GM23338 (cell line): ENCODE measurements at regions not wholly inside any gene's neighbourhood (a gene's known extent, or its start where the extent isn't known, plus 50 kb on each side); places are given as distances from the start of the nearest gene placed in this dataset.

Experiments used
- ATAC-seq: fragments of 200-7000 bp; cut with Tn5 transposase; 3 replicates; pipeline ENCODE4 v1.9.1; 2020
- DNase-seq: peaks from one replicate; pipeline ENCODE4 v3.0.0-alpha.2; 2015; ENCODE audit warnings: low spot score
- H2AFZ ChIP-seq: fragments of 200-600 bp; sonication (generic); 2 replicates; pipeline ENCODE4 v1.8.0; 2016; ENCODE audit warnings: antibody characterized with exemption, mild to moderate bottlenecking, moderate library complexity
- H3F3A ChIP-seq: fragments of 200-600 bp; sonication (generic); replicated peaks from 2 replicates; pipeline ENCODE4 v1.8.0; 2017; ENCODE audit warnings: antibody characterized with exemption, mixed run types, low read depth
- H3K27ac ChIP-seq: fragments of 200-600 bp; sonication (generic); 2 replicates; pipeline ENCODE4 v1.6.1; 2016; ENCODE audit warnings: low read depth
- H3K27me3 ChIP-seq: fragments of 200-600 bp; sonication (generic); 2 replicates; pipeline ENCODE4 v1.8.0; 2016; ENCODE audit warnings: mild to moderate bottlenecking, mixed run types, moderate library complexity; ENCODE audit not compliant: insufficient read depth
- H3K36me3 ChIP-seq: fragments of 200-600 bp; sonication (generic); 2 replicates; pipeline ENCODE4 v1.8.0; 2016; ENCODE audit warnings: mild to moderate bottlenecking; ENCODE audit not compliant: insufficient read depth
- H3K4me1 ChIP-seq: fragments of 200-600 bp; sonication (generic); 2 replicates; pipeline ENCODE4 v1.8.0; 2016; ENCODE audit warnings: mild to moderate bottlenecking, moderate library complexity; ENCODE audit not compliant: insufficient read depth
- H3K4me2 ChIP-seq: fragments of 200-600 bp; sonication (generic); 2 replicates; pipeline ENCODE4 v1.7.1; 2017; ENCODE audit warnings: mixed run types
- H3K4me3 ChIP-seq: fragments of 200-600 bp; sonication (generic); 2 replicates; pipeline ENCODE4 v1.6.1; 2016; ENCODE audit warnings: mixed run types
- H3K79me2 ChIP-seq: fragments of 200-600 bp; sonication (generic); replicated peaks from 2 replicates; pipeline ENCODE4 v1.8.0; 2017; ENCODE audit warnings: mild to moderate bottlenecking; ENCODE audit not compliant: insufficient read depth
- H3K9me2 ChIP-seq: fragments of 200-600 bp; sonication (generic); 2 replicates; pipeline ENCODE4 v1.8.0; 2017; ENCODE audit not compliant: insufficient read depth
- H4K20me1 ChIP-seq: fragments of 200-600 bp; sonication (generic); replicated peaks from 2 replicates; pipeline ENCODE4 v1.8.0; 2017; ENCODE audit warnings: mild to moderate bottlenecking; ENCODE audit not compliant: insufficient read depth
- H3K27ac Mint-ChIP-seq: 2 replicates; pipeline ENCODE4 v1.8.0; 2020; ENCODE audit warnings: inconsistent platforms, mild to moderate bottlenecking, moderate library complexity, mixed read lengths
- H3K27me3 Mint-ChIP-seq: 3 replicates; pipeline ENCODE4 v1.8.0; 2022; ENCODE audit warnings: low read depth, mild to moderate bottlenecking, moderate library complexity, mixed read lengths, inconsistent platforms; ENCODE audit not compliant: insufficient read depth, poor library complexity
- H3K36me3 Mint-ChIP-seq: 3 replicates; pipeline ENCODE4 v1.8.0; 2021; ENCODE audit warnings: low read depth, mild to moderate bottlenecking, inconsistent platforms, moderate library complexity, mixed read lengths
- H3K4me1 Mint-ChIP-seq: 3 replicates; pipeline ENCODE4 v1.8.0; 2020; ENCODE audit warnings: mild to moderate bottlenecking, inconsistent platforms, mixed read lengths
- H3K4me3 Mint-ChIP-seq: 3 replicates; pipeline ENCODE4 v1.8.0; 2021; ENCODE audit warnings: moderate library complexity, mild to moderate bottlenecking, inconsistent platforms, mixed read lengths
- H3K9me3 Mint-ChIP-seq: 3 replicates; pipeline ENCODE4 v1.8.0; 2020; ENCODE audit warnings: moderate library complexity, mild to moderate bottlenecking, inconsistent platforms, mixed read lengths
- CREB1 ChIP-seq: fragments of 250-450 bp; sonication (Bioruptor Pico); IDR thresholded peaks from 2 replicates; pipeline ENCODE4 v1.5.0; 2020; ENCODE audit warnings: low read depth, mild to moderate bottlenecking, moderate library complexity
- EZH2 ChIP-seq: fragments of 200-600 bp; sonication (generic); IDR thresholded peaks from one replicate; pipeline ENCODE4 v1.8.0; 2017; ENCODE audit warnings: antibody characterized with exemption, mild to moderate bottlenecking, low read depth; ENCODE audit not compliant: unreplicated experiment
- EZH2phosphoT487 ChIP-seq: fragments of 200-600 bp; sonication (generic); IDR thresholded peaks from one replicate; pipeline ENCODE4 v1.8.1; 2018; ENCODE audit warnings: antibody characterized with exemption; ENCODE audit not compliant: unreplicated experiment
- JUNB ChIP-seq: IDR thresholded peaks from one replicate; pipeline ENCODE4 v1.6.1; 2016; ENCODE audit warnings: antibody characterized with exemption; ENCODE audit not compliant: unreplicated experiment
- NANOG ChIP-seq: IDR thresholded peaks from 2 replicates; pipeline ENCODE4 v1.6.1; 2016; ENCODE audit warnings: antibody characterized with exemption, borderline replicate concordance
- STAT1 ChIP-seq: IDR thresholded peaks from one replicate; pipeline ENCODE4 v1.6.1; 2016; ENCODE audit warnings: antibody characterized with exemption; ENCODE audit not compliant: unreplicated experiment
- ZNF114 ChIP-seq: fragments of 250-450 bp; sonication (Bioruptor Pico); IDR thresholded peaks from 2 replicates; pipeline ENCODE4 v1.5.0; 2020; ENCODE audit warnings: mild to moderate bottlenecking, moderate library complexity
- TF ChIP-seq, protein P1 (sequence below): fragments of 250-450 bp; sonication (Bioruptor Pico); IDR thresholded peaks from 2 replicates; pipeline ENCODE4 v1.5.0; 2020; ENCODE audit warnings: mild to moderate bottlenecking, moderate library complexity
- TF ChIP-seq, protein P2 (sequence below), 2 experiments: fragments of 200-600 bp in 1 of 2; sonication (generic) in 1 of 2; conservative IDR thresholded peaks; 2 replicates each; pipeline versions ENCODE4 v1.5.1 to v1.6.1; 2016 to 2017; ENCODE audit warnings: antibody characterized with exemption in 2 of 2, low read depth in 2 of 2, mild to moderate bottlenecking in 2 of 2, moderate library complexity in 1 of 2

GRCh38 chr12:74644681-74645080, 107.0 kb downstream of the ATXN7L3B start:
- no peaks in the 10 kb centered on the region for H3K79me2 ChIP-seq
- DNase-seq, result no peak
- H3K27me3 Mint-ChIP-seq, result peaks cover 2% of the 10 kb centered on the region

More at GRCh38 chr12:74644681-74645080, 107.0 kb downstream of the ATXN7L3B start:
- no peak for ATAC-seq
- H2AFZ ChIP-seq, result no peak overlapping the region
- H3K27ac ChIP-seq, result no peak overlapping the region
- Mint-ChIP-seq H3K4me1 (peaks cover 6% of the 10 kb centered on the region), H3K36me3 (no peaks in the 10 kb centered on the region), H3K27ac (no peak overlapping the region; the same call in 1 of the 2 replicates), H3K4me3 (no peak overlapping the region), H3K9me3 (no peaks in the 10 kb centered on the region)
- no peak overlapping the region for H3K4me2 ChIP-seq
- TF ChIP-seq EZH2 (no peak), CREB1 (CRISPR knock-in tag) (no peak), JUNB (no peak), EZH2phosphoT487 (no peak), ZNF114 (CRISPR knock-in tag) (no peak), STAT1 (no peak), NANOG (no peak)
- TF ChIP-seq, protein P1, sequence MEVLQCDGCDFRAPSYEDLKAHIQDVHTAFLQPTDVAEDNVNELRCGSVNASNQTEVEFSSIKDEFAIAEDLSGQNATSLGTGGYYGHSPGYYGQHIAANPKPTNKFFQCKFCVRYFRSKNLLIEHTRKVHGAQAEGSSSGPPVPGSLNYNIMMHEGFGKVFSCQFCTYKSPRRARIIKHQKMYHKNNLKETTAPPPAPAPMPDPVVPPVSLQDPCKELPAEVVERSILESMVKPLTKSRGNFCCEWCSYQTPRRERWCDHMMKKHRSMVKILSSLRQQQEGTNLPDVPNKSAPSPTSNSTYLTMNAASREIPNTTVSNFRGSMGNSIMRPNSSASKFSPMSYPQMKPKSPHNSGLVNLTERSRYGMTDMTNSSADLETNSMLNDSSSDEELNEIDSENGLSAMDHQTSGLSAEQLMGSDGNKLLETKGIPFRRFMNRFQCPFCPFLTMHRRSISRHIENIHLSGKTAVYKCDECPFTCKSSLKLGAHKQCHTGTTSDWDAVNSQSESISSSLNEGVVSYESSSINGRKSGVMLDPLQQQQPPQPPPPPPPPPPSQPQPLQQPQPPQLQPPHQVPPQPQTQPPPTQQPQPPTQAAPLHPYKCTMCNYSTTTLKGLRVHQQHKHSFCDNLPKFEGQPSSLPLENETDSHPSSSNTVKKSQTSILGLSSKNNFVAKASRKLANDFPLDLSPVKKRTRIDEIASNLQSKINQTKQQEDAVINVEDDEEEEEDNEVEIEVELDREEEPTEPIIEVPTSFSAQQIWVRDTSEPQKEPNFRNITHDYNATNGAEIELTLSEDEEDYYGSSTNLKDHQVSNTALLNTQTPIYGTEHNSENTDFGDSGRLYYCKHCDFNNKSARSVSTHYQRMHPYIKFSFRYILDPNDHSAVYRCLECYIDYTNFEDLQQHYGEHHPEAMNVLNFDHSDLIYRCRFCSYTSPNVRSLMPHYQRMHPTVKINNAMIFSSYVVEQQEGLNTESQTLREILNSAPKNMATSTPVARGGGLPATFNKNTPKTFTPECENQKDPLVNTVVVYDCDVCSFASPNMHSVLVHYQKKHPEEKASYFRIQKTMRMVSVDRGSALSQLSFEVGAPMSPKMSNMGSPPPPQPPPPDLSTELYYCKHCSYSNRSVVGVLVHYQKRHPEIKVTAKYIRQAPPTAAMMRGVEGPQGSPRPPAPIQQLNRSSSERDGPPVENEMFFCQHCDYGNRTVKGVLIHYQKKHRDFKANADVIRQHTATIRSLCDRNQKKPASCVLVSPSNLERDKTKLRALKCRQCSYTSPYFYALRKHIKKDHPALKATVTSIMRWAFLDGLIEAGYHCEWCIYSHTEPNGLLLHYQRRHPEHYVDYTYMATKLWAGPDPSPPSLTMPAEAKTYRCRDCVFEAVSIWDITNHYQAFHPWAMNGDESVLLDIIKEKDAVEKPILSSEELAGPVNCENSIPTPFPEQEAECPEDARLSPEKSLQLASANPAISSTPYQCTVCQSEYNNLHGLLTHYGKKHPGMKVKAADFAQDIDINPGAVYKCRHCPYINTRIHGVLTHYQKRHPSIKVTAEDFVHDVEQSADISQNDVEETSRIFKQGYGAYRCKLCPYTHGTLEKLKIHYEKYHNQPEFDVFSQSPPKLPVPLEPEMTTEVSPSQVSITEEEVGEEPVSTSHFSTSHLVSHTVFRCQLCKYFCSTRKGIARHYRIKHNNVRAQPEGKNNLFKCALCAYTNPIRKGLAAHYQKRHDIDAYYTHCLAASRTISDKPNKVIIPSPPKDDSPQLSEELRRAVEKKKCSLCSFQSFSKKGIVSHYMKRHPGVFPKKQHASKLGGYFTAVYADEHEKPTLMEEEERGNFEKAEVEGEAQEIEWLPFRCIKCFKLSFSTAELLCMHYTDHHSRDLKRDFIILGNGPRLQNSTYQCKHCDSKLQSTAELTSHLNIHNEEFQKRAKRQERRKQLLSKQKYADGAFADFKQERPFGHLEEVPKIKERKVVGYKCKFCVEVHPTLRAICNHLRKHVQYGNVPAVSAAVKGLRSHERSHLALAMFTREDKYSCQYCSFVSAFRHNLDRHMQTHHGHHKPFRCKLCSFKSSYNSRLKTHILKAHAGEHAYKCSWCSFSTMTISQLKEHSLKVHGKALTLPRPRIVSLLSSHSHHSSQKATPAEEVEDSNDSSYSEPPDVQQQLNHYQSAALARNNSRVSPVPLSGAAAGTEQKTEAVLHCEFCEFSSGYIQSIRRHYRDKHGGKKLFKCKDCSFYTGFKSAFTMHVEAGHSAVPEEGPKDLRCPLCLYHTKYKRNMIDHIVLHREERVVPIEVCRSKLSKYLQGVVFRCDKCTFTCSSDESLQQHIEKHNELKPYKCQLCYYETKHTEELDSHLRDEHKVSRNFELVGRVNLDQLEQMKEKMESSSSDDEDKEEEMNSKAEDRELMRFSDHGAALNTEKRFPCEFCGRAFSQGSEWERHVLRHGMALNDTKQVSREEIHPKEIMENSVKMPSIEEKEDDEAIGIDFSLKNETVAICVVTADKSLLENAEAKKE (CRISPR knock-in tag), result no peak
- TF ChIP-seq, protein P2, sequence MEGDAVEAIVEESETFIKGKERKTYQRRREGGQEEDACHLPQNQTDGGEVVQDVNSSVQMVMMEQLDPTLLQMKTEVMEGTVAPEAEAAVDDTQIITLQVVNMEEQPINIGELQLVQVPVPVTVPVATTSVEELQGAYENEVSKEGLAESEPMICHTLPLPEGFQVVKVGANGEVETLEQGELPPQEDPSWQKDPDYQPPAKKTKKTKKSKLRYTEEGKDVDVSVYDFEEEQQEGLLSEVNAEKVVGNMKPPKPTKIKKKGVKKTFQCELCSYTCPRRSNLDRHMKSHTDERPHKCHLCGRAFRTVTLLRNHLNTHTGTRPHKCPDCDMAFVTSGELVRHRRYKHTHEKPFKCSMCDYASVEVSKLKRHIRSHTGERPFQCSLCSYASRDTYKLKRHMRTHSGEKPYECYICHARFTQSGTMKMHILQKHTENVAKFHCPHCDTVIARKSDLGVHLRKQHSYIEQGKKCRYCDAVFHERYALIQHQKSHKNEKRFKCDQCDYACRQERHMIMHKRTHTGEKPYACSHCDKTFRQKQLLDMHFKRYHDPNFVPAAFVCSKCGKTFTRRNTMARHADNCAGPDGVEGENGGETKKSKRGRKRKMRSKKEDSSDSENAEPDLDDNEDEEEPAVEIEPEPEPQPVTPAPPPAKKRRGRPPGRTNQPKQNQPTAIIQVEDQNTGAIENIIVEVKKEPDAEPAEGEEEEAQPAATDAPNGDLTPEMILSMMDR (conservative IDR thresholded peaks at IDR 0.05; ENCODE audit: low read depth in 2 of 2), result no peak
- no peaks in the 10 kb centered on the region; the same call in 1 of the 2 replicates for H3K4me1 ChIP-seq
- no peaks in the 10 kb centered on the region for H4K20me1 ChIP-seq
- no peaks in the 10 kb centered on the region for H3K36me3 ChIP-seq
- no peaks in the 10 kb centered on the region for H3K9me2 ChIP-seq
- H3F3A ChIP-seq, result no peaks in the 10 kb centered on the region
- H3K27me3 ChIP-seq, result no peaks in the 10 kb centered on the region
- H3K4me3 ChIP-seq, result no peak overlapping the region
